Astrocyte (in vitro differentiated cells and primary cell): ENCODE measurements at regions not wholly inside any gene's neighbourhood (a gene's known extent, or its start where the extent isn't known, plus 50 kb on each side); places are given as distances from the start of the nearest gene placed in this dataset.

Experiments used
- CTCF ChIP-seq: IDR thresholded peaks from 2 replicates; pipeline ENCODE4 v1.5.1; 2011; ENCODE audit warnings: low read depth, mild to moderate bottlenecking, inconsistent platforms, low read length, moderate library complexity; ENCODE audit not compliant: insufficient read depth
- EZH2 ChIP-seq: IDR thresholded peaks from 2 replicates; pipeline ENCODE4 v1.6.1; 2012; ENCODE audit warnings: mild to moderate bottlenecking, low read length, inconsistent platforms; ENCODE audit not compliant: insufficient read depth

- no peak for TF ChIP-seq CTCF
- no peak for TF ChIP-seq EZH2
These were observed 711.1 kb downstream of the EPHA7 start for GRCh38 chr6:92708270-92708669.
